GM19035 (cell line): ENCODE measurements at regions not wholly inside any gene's neighbourhood (a gene's known extent, or its start where the extent isn't known, plus 50 kb on each side); places are given as distances from the start of the nearest gene placed in this dataset.

Experiments used
- ATAC-seq: cut with Tn5 transposase; IDR thresholded peaks from one replicate; pipeline ENCODE4 v1.9.1; 2021; ENCODE audit not compliant: unreplicated experiment

DNA sequence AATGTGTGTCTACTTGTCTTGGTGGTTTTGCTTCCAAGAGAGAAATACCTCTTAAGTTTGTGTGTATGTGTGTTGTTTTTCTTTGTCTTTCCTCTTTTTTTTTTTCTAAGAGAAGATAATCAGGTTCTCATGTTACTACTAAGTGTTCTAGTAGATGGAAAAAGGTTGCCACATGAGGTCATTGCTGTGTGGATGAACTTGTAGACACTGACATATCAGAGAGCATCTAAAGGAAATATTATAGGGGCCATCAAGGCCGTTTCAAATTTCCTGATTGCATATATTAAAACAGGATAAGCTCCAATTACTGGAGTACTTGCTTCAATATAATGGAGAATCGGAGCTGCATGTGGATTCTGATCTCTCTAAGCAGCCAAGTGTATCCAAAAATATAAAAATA lies 747.5 kb downstream of the NR2F2 start:
- ATAC-seq: no peak

DNA sequence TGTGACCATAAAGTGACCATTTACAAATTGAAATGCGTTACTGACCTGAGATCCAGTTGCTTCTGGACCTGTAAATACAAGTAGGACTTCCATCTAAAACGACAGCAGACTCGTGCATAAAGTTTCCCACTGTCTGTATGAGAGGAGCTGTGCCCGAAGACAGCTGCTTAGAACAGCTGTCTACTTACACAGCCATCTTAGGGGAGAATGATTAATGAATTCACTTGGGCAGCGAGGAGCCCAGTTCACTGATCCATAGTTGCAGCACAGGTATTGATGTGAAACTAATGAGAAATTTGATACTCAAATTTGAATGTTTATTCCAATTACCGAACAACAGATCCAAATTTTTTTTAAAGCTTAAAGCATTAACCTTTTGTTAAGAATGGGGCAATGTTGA lies 748.1 kb downstream of the NR2F2 start:
- no peak for ATAC-seq

DNA sequence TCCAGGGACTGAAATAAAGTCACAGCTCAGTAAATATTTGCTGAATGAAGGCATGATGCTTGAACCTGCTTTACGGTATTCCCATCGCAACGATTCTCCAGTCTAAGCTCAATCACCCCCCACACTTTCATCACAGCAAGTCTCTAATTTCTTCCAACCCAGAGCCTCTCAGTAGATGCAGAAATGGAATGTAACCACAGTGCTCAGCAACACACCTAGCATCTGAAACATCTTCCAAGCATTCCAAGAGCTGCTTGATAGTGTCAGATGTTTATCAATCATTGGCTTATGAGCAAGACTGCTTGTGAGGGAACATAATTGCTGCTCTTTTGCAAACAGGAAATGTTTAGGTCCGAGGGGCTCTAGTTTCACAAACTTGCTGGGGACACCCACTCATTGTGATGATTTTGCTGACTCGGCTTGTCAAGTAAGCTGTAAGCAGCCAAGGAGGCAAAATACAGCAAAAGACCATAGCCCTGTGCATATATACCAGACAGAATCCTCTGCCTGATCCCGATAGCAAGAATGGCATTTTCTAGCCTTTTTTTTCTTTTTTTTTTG lies 751.2 kb downstream of the NR2F2 start:
- no peak for ATAC-seq

DNA sequence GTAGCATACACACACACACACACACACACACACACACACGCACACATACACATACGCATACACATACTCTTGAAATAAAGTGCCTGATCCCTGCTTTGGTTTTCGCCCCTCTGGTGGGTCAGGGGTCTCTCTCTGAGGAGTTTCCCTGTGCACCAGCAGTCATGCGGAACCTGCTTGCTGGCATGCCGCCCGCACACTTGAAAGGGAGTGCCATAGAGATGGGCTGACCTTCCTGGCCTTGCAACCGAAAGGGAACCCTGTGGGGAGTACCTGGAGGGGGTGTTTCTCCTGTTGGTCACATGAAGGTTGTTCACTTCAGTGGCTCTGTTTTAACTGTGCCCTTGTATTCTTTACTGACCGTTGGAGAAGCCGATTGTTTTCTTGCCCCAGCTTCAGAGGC lies 752.3 kb downstream of the NR2F2 start:
- ATAC-seq: no peak

DNA sequence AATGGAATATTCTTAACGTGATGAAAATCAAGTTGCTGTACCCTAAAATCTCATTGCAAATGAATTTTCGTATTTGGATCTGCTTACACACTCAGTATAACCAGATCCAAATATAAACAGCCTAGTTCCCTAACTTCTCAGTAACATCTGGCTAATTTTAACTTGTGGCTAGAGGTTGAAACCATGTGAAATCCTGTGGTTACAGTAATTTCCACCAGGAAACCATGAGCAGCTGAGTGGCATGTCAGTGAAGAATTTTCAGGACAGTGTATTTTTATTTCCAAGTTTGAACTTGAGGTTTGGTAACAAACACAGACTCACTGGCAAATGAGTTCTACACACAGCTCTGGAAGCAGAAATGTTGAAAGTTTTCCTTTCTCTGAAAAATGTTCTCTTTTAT lies 754.1 kb downstream of the NR2F2 start:
- no peak for ATAC-seq

DNA sequence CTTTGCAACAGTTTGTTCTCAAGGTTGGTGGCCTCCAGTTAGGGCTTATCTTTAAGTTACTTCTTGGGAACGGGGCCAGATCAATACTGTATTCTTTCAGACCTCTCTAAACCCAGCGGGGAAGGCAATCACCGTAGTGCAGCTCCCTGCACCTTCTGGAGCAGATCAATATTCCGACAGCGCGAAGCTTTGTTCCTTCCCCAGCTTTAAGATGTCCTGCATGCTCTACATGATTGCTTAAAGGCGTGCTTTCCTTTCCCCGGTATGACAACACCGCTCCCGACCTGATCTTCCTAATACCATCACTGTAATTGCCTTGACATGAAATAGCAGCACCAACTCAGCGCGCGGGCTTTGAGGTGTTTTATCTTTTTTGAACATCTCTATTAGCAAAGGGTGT lies 755.2 kb downstream of the NR2F2 start:
- no peak for ATAC-seq

DNA sequence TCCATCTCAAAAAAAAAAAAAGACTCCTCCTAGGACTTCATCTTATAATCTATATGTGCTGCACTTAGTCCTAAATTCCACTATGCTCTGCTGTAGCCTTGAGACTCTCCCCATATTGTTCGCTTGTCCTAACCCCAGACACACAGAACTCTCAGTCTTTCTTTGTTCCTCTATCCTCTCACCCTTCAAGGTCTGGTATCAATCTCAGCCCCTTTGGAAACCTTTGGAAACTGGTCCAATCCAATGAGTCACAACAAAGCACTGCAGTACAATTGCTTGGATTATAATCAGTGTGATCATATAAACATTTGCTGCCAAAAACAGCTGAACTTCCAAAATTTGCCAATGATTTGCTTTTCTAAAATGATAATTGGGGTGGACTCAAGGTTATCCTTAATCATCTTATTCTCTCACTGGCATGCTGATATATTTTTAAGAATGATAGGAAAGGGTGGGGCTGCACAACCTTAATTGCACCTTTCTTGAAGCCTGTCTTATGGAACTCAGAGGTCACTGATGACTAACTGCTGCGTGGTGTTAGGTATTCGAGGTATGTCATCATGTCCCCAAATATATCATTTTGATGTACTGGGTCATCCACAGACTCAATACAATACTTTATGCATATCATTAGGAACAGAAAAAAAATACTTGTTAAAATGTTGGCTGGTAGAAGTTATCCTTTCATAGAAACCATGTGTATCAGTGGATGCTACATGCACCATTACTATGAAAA lies 756.7 kb downstream of the NR2F2 start:
- no peak for ATAC-seq

DNA sequence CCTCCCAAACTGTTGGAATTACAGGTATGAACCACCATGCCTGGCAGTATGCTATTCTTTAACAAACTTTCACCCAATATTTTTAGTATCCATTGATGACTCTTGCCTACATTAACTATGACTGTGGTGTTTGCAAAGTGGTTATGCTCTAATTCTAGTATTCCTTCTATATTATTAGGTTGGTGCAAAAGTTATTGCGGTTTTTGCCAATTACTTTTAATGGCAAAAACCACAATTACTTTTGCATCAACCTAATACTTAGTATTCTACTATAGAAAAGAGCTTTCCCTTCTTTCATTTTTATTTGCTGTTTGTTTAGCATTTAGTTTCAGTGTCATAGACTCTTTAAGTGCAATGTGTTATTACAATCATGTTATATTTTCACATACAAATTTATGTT lies 760.6 kb downstream of the NR2F2 start:
- ATAC-seq: no peak

DNA sequence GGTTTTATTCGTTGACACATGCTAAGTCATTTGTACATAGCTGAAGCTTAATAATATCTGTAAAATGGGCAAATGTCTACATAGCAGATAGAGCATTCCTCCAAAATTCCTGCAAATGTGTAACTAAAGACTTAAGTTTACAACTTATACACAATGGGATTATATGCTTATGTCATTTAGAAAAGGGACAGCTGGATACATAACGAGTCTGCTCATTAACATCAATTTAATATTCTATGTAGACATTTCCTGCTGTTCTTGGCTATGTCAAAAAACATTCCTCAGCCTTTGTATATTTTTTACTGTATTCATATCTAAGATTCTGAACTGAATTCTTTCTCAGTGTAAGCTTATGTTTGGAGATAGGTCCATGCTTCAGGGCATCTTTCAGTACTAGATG lies 762.2 kb downstream of the NR2F2 start:
- no peak for ATAC-seq

DNA sequence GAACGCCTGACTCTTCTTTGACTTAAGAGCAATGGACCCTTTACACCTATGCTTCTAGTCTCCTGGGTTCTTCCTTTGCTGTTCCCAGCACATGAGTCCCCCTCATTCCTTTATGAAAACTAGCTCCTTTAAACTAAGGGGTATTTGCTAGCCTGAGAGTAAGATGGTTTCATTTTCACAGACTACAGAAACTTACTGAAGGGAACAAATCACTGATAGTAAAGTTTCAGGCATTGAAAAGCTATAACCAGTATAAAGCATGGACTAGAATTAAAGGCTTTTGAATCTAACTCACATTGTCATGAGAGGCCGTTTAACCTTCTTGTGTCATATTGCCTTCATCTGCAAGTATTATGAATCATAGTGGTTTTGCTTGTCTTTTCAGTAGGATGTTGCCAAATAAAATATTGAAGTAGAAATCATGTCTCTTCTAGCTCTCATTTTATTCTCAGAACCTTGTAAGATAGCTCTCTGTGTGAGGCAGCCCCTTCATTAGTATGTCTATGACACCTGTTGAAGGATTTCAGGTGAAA lies 765.9 kb downstream of the NR2F2 start:
- ATAC-seq: no peak

DNA sequence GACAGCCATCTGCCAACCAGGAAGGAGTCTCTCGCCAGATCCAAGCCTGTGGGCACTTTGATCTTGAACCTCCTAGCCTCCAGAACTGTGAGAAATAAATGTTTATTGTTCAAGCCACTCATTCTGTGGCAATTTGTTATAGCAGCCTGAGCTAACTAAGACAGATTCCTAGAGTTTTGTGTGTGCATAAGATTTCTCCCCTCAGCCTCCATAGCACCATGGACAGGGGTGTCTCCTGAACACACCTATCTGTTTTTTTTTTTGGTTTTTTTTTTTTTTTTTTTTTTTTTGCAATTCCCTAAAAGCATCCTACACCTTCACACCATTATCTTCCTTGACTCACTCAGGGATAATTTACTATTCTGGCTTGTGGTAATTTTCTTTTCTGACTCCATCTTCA lies 768.5 kb downstream of the NR2F2 start:
- no peak for ATAC-seq

DNA sequence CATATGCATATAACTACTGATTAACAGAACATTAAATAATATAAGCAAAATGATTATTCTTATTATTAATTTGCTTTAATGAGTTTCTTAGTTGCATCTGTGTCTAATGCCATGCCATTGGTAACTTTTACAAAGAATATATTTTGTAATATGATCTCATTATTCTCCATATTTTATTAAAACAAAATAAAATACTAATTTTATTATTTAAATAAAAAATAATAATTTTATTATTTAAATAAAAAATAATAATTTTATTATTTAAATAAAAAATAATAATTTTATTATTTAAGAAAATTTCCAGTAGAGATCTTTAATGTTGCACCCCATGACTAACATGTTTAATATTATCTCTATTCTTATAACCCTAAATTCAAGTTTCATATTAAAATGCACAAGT lies 771.1 kb downstream of the NR2F2 start:
- no peak for ATAC-seq

DNA sequence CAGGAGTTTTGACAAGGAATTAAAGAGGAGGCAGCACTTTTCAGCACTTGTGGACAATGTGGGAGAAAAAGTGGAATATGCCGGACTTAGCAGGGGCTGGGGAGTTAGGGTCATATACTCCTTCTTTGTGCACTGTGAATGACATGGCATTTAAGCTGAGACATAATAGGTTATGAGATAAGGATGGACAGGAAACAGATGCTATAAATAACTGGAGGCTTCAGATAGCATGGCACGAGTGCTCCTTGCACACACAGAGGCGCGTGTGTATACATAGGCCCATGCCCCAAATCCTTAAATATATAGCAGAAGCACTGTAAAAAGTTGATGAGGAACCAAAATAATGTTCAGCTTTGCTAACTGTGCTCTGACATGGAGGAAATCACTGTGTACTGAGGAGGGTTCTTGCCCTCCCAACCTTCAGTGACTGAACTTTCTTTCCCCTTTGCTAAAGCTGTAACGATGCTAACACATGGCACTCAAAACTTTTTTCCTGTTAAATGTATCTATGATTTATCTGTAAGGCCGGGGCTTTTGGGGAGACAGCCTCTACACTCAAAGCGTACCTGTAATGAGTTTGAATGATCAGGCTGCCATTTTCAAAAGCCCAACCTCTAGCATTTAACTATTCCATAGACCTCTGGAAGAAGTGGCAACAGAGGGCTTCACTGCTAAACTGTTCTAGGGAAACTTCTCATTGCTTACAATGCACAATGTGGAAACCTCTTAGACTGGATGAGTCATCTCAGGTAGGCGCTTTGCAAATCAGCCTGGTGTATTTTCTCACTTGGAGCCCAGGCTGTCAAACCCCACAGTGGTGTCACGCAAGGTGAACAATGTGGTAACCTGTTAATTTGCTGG lies 784.6 kb downstream of the NR2F2 start:
- ATAC-seq: no peak

DNA sequence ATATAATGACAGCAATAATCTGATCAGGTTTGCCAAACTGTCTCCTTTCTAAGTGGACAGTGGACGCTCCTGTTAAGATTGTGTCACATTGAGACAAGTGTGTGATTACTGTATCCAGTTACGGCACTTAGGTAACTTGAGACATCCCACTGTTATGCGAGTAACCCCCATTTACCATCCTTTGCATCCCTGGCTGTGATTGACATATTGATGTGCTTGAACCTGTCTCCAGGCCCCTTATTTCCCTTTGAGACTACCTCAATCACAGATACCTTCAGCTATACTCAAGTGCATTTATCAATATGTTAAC lies 785.2 kb downstream of the NR2F2 start:
- no peak for ATAC-seq

DNA sequence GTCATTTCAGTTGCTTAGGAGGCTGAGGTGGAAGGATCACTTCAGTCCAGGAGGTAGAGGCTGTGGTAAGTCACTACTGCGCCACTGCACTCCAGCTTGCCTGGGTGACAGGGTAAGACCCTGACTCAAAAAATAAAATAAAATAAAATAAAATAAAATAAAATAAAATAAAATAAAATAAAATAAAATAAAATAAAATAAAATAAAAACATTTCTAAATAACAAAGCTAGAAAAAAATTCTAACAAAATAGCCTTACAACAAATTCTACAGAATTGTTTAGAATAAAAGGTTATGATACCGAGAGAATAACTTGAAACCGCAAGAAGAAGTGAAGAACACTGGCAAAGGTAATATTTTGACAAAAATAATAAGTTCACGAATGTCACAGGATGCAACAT lies 794.3 kb downstream of the NR2F2 start:
- no peak for ATAC-seq

DNA sequence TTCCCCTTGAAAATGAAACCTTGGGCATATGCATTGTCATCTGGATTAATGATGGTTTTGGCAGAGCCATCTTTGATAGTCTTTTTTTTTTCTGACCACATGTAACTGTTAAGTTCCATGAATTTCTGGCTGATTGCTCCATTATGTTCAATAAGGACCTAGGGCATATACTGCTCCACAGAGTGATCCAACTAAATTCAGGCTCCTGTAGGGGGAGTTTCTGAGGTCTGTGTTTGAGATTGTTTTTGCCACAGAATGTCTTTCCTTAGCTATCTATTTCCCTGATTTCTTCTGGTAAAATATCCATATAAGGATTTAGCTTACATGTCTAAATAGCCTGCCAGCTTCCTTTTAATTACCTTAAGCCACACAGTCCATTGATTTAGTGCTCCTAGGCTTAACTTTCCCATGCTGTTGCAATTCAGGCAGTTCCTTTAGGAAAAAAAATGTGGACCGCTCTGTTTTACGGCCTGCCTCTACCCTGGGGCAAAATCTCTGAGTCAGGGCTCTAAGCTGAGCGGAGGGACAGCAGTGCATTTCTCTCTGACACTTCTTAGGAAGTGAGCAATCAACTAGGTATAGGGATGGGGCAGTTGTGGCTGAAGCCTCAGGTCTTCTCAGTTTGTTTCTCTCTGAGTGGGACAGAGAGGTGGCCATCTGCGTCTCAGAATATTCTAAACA lies 796.2 kb downstream of the NR2F2 start:
- no peak for ATAC-seq

DNA sequence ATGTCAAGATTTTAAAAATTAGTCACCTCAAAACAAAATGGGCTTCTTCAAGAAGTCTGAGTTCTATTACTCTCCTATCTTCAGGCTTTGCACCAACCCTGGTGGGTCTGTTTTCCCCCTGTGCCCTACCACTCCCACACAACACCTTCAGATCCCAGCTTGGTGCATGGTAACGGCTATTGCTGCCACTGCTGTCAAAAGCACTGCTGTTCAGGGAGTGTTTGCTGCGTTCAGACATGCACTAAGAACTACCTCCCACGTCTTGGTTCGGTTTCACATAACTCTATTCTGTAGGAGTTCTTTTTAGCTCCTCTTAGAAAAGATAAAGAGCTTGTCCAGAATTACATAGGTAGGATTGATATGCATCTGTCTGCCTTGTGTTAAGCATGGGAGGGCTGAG lies 799.2 kb downstream of the NR2F2 start:
- ATAC-seq: no peak

DNA sequence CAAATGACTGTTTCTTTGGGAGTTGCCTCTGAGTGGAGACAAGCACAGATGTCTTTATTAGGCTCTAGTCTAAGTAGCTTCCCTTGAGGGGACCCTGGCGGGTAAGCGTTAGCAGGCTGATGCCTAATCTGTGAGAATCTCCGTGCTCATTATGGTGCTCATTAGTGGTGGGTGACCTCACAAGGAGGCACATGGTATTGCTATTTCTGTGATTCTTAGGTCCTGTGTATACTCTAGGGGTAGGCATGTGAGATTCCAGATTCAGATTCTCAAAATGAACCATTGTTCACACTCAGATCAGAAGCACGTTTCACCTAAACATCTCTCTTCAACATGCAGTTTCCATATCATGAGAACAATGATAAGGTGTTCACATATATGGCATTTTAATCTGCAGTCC lies 809.7 kb downstream of the NR2F2 start:
- no peak for ATAC-seq

DNA sequence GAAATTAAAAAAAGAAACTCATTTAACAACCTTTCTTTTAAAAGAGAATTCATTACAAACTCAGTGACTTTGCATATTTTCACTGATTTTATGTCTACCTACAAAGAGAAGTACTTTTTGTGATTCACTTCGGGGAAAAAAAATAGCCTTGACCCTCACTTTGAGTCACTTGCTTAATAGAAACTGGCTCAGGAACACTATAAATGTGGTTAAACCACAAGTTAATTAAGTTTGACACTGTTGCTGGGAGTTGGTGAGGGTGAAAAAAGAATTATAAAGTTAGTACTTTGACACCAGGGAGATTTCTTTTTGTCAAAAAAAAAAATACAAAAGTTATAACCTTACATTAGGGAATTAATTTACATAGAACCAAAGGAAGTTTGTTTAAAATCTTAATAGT lies 810.9 kb downstream of the NR2F2 start:
- ATAC-seq: no peak

DNA sequence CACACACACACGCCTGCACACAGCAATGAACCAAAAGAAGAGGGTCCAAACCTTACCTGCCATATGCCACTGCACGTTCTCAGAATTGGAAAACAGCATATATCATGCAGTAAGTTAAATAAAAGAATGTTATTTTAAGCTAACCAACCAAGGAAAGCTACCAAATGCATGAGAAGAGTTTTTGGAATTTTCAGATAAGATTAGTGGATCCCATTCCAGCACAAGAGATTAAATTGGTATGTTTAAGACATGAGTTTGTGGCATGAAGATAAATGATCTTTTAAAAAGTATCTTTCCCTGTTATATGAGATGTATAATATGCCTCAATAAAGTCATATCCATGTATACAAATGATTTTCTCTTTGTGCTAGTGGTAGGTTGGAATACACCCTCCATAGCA lies 811.4 kb downstream of the NR2F2 start:
- ATAC-seq: no peak

DNA sequence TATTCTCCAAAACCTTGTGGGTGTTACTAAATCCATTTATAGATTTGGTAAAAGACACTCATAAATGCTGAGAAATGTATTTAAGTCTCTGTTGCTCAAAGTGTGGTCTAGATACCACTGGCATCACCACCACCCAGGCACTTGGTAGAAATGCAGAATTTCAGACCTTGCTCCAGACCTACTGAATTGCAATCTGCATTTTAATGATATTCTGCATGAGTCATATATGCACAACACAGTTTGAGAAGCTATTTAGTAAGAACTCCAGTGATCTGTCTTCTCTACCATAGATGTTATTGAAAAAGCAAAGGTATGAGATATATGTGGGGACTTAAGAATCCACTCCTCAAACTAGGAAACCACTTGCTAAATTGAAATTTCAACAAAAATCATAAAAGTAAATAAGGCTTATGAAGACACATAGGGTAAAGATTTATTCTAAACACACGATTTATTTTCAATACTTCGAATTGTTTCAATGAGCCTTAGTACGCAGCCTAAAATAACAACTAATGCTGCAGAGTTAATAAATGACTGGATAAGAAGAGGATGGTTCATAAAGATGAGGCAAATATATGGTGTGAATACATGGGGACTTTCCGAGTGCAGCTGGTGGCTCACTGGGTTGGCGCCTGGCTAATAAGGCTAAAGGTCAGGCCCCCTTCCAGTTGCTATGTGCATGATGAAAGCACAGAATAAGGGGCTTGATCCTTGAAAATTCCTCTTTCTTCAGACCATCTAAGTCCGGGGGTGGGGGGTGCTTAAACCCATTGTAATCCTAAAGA lies 813.3 kb downstream of the NR2F2 start:
- ATAC-seq: no peak
